ENCODE measurements at regions not wholly inside any gene's neighbourhood (a gene's known extent, or its start where the extent isn't known, plus 50 kb on each side); places are given as distances from the start of the nearest gene placed in this dataset.

DNA sequence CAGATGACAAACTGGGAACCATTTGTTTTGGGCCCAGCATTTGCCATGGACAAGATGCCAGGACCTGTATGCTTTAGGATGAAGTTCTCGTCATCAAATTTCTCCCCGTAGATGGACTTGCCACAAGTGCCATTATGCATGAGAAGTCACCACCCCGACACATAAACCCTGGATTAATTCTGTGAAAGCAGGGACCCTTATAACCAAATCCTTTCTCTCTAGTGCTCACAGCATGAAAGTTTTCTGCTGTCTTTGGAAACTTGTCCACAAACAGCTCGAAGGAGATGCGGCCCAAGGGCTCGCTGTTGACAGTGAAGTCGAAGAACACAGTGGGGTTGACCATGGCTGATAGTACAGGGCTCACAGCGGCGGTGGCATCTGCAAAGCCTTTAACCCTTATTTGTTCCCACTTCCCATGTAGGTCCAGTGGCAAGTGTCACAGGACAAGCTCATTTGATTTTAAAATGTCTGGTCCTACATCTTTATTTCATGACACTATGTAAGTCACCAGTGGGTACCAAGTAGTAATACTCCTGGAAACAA lies 75.2 kb upstream of the MIR17HG start:
- TF ChIP-seq CTCF (conservative IDR thresholded peaks at IDR 0.05; ENCODE audit: low read depth, low read length), result no peak
- no peak for DNase-seq (ENCODE audit: low read depth)
- H3K4me3 ChIP-seq (ENCODE audit: low read depth, low read length), result no peak overlapping the region

DNA sequence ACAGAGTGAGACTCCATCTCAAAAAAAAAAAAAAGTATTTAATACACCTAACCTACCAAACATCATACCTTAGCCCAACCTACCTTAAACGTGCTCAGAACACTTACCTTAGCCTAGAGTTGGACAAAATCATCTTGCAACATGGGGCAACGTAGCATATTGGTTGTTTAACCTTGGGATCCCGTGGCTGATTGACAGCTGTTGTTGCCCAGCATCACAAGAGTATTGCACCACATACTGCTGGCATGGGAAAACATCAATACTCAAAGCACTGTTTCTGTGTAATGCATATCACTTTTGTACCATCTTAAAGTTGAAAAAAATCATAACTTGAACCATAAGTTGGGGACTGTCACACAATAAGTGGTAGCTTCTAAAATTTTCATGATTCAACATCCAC lies 73.8 kb upstream of the MIR17HG start:
- H3K4me3 ChIP-seq (ENCODE audit: low read depth, low read length), result no peak overlapping the region
- no peak for DNase-seq (ENCODE audit: low read depth)
- TF ChIP-seq CTCF (conservative IDR thresholded peaks at IDR 0.05; ENCODE audit: low read depth, low read length), result no peak

DNA sequence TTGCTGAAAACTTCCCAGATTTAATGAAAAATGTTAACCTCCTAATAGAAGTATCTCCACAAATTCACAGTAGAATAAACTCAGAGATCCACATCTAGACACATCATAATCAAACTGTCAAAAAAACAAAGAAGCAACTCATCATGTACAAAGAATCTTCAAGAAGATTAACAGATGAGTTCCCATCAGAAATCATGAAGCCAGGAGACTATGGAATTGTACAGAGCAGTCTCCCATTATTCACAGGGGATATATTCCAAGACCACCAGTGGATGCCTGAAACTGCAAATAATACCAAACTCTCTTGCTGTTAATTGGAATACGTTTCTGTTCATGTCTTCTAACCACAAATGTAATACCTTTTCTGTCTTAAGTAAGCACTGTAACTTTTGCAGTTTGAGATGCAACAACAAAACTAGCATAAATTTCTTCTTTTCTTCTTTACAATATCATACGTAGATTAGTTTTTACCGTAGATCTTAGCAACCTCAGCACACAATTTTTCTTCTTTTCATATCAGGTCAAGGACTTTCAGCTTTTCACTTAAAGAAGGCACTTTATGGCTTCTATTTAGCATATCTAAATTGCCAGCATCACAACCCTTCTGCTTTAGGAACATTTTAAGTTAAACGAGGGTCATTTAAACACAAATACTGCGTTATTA lies 70.3 kb upstream of the MIR17HG start:
- no peak for DNase-seq (ENCODE audit: low read depth)
- no peak for TF ChIP-seq CTCF (conservative IDR thresholded peaks at IDR 0.05; ENCODE audit: low read depth, low read length)
- H3K4me3 ChIP-seq (ENCODE audit: low read depth, low read length), result no peak overlapping the region

DNA sequence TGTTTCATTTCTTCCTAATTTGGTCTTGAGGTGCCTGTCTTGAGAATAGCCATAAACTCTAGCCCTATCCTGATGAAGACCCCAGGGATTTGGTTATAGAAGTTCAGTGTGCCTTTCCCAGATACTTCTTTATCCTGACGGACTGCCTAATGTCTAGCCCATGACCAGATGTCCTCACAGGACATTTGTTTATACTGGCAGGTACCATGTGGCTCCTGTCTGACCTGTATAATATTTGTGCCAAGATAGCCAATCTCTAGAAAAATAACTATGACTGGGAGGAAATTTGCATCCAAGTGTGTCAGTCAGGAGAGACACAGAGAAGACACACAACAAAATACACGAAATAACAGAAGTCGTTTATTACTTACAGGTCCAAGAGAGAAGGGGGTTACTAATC lies 69.2 kb upstream of the MIR17HG start:
- DNase-seq (ENCODE audit: low read depth), result no peak
- TF ChIP-seq CTCF (conservative IDR thresholded peaks at IDR 0.05; ENCODE audit: low read depth, low read length), result no peak
- H3K4me3 ChIP-seq (ENCODE audit: low read depth, low read length), result no peak overlapping the region

DNA sequence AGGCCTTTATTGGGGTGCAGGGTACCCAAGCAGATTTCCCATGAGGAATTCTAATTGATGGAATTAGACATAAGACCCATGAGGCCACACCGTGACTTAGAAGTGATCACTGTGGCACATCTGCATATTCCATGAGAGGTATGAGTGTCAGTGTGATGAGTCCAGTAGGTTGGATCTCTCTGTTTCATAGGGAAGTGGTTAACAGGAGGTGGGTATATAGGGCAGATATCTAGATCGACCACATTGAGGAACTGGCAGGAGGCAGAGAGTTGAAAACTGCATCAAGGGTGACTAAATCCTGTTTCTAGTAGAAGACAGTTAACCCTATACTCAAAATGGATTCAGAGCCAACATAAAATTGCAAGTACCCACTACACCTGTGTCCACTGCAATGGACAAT lies 68.6 kb upstream of the MIR17HG start:
- no peak for TF ChIP-seq CTCF (conservative IDR thresholded peaks at IDR 0.05; ENCODE audit: low read depth, low read length)
- no peak overlapping the region for H3K4me3 ChIP-seq (ENCODE audit: low read depth, low read length)
- DNase-seq (ENCODE audit: low read depth), result no peak

DNA sequence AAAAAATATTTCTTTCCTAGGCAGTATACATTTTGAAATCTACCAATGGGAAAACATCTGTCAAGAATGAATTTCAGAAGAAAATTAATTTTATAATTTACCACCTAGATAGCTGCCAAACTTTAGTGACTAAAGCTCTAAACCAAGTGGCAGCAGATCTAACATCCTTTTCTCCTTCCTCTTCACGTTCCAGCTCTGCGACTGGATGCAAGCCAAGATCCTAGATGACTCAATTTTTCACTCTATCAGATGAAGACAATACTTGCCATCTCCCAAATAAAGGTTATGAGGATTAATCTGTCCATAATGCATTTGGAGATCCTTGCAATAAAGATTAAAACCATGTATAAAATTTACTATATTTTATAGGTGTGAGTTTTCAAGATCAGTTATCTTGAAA lies 66.7 kb upstream of the MIR17HG start:
- no peak overlapping the region for H3K4me3 ChIP-seq (ENCODE audit: low read depth, low read length)
- no peak for DNase-seq (ENCODE audit: low read depth)
- no peak for TF ChIP-seq CTCF (conservative IDR thresholded peaks at IDR 0.05; ENCODE audit: low read depth, low read length)

GRCh38 chr13:91284335-91284734 lies 63.2 kb upstream of the MIR17HG start:
- no peak overlapping the region for H3K4me3 ChIP-seq (ENCODE audit: low read depth, low read length)
- no peak for TF ChIP-seq CTCF (conservative IDR thresholded peaks at IDR 0.05; ENCODE audit: low read depth, low read length)
- DNase-seq (ENCODE audit: low read depth), result no peak

Data from epithelial cell of proximal tubule (primary cell).